IMR-90 (cell line): ENCODE measurements at regions not wholly inside any gene's neighbourhood (a gene's known extent, or its start where the extent isn't known, plus 50 kb on each side); places are given as distances from the start of the nearest gene placed in this dataset.

Experiments
- CTCF ChIP-seq: conservative IDR thresholded peaks from 2 replicates; pipeline ENCODE4 v1.5.1; 2012; ENCODE audit warnings: mild to moderate bottlenecking, low read depth, low read length, improper control_type of control experiment
- MXI1 ChIP-seq: IDR thresholded peaks from 2 replicates; pipeline ENCODE4 v1.6.1; 2012; ENCODE audit warnings: low read depth, mild to moderate bottlenecking, low read length, moderate library complexity, borderline replicate concordance
- POLR2A ChIP-seq: IDR thresholded peaks from 2 replicates; pipeline ENCODE4 v1.6.1; 2012; ENCODE audit warnings: mild to moderate bottlenecking, low read depth, low read length

GRCh38 chr7:27397503-27397902 lies 154.9 kb downstream of the EVX1 start:
- TF ChIP-seq CTCF (no peak), POLR2A (no peak), MXI1 (no peak)
